ENCODE measurements at regions not wholly inside any gene's neighbourhood (a gene's known extent, or its start where the extent isn't known, plus 50 kb on each side); places are given as distances from the start of the nearest gene placed in this dataset.

DNA sequence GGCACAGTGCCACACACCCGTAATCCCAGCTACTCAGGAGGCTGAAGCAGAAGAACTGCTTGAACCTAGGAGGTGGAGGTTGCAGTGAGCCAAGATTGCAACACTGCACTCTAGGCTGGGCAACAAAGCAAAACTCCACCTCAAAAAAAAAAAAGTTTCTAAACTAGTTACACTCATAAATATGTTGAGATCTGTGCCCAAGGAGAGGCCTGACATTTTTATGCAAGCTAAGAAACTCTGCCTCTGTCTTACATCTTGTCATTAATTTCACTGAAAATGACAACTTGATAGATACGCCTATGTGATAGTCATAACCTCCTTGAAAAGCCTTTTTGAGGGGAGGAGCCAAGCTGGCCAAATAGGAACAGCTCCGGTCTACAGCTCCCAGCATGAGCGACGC is 412.7 kb downstream of the STK39 start:
- H3K36me3 ChIP-seq (ENCODE audit: insufficient read depth, low read length): no peaks in the 10 kb centered on the region
- H3K9ac ChIP-seq (ENCODE audit: insufficient read length): no peak overlapping the region
- DNase-seq (ENCODE audit: low read depth, low spot score): no peak
- no peak for TF ChIP-seq FOXP2 (optimal IDR thresholded peaks at IDR 0.05; ENCODE audit: control extremely low read depth, extremely low read length, insufficient read depth)
- no peak for TF ChIP-seq EZH2 (IDR thresholded peaks at IDR 0.05)
- TF ChIP-seq POLR2AphosphoS5 (IDR thresholded peaks at IDR 0.05; ENCODE audit: borderline replicate concordance, low read depth, low read length): no peak
- no peak overlapping the region for H3K4me3 ChIP-seq
- H3K27ac ChIP-seq: no peak overlapping the region
- no peaks in the 10 kb centered on the region for H3K9me3 ChIP-seq (ENCODE audit: low read depth, low read length)

DNA sequence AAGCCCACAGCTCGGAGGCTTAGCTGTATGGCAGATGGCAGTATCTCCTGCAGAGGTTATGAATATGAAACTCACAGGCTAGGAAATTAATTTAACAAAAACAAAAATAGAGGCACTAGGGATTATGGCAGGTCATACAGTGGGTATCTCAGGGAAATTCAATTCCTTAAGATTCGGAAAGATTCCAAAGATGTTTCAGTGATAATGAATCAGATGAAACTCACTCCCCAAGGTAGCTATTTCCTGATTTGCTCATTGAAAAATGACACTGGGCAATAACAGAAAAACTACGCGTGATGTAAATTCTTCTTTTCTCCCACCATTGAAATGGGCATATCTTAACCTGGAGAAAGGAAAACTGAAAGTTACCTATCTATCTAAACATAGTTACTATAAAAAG is 414.1 kb downstream of the STK39 start:
- TF ChIP-seq EZH2 (IDR thresholded peaks at IDR 0.05): no peak
- no peak for TF ChIP-seq FOXP2 (optimal IDR thresholded peaks at IDR 0.05; ENCODE audit: control extremely low read depth, extremely low read length, insufficient read depth)
- TF ChIP-seq POLR2AphosphoS5 (IDR thresholded peaks at IDR 0.05; ENCODE audit: borderline replicate concordance, low read depth, low read length): no peak
- Histone ChIP-seq H3K27ac (no peak overlapping the region), H3K9ac (ENCODE audit: insufficient read length) (no peak overlapping the region), H3K36me3 (ENCODE audit: insufficient read depth, low read length) (no peaks in the 10 kb centered on the region), H3K4me3 (no peak overlapping the region), H3K9me3 (ENCODE audit: low read depth, low read length) (no peaks in the 10 kb centered on the region)
- DNase-seq (ENCODE audit: low read depth, low spot score): no peak

GRCh38 chr2:167832868-167833287 is 414.5 kb downstream of the STK39 start:
- Histone ChIP-seq H3K9me3 (ENCODE audit: low read depth, low read length) (no peaks in the 10 kb centered on the region), H3K27ac (no peak overlapping the region), H3K4me3 (no peak overlapping the region), H3K36me3 (ENCODE audit: insufficient read depth, low read length) (no peaks in the 10 kb centered on the region), H3K9ac (ENCODE audit: insufficient read length) (no peak overlapping the region)
- TF ChIP-seq FOXP2 (optimal IDR thresholded peaks at IDR 0.05; ENCODE audit: control extremely low read depth, extremely low read length, insufficient read depth) (no peak), EZH2 (IDR thresholded peaks at IDR 0.05) (no peak), POLR2AphosphoS5 (IDR thresholded peaks at IDR 0.05; ENCODE audit: borderline replicate concordance, low read depth, low read length) (no peak)
- no peak for DNase-seq (ENCODE audit: low read depth, low spot score)

GRCh38 chr2:167827352-167828097 is 419.9 kb downstream of the STK39 start:
- Histone ChIP-seq H3K4me3 (no peak overlapping the region), H3K27ac (no peak overlapping the region), H3K9me3 (ENCODE audit: low read depth, low read length) (no peaks in the 10 kb centered on the region), H3K36me3 (ENCODE audit: insufficient read depth, low read length) (no peaks in the 10 kb centered on the region), H3K9ac (ENCODE audit: insufficient read length) (no peak overlapping the region)
- TF ChIP-seq EZH2 (IDR thresholded peaks at IDR 0.05) (no peak), FOXP2 (optimal IDR thresholded peaks at IDR 0.05; ENCODE audit: control extremely low read depth, extremely low read length, insufficient read depth) (no peak)
- no peak for DNase-seq (ENCODE audit: low read depth, low spot score)

DNA sequence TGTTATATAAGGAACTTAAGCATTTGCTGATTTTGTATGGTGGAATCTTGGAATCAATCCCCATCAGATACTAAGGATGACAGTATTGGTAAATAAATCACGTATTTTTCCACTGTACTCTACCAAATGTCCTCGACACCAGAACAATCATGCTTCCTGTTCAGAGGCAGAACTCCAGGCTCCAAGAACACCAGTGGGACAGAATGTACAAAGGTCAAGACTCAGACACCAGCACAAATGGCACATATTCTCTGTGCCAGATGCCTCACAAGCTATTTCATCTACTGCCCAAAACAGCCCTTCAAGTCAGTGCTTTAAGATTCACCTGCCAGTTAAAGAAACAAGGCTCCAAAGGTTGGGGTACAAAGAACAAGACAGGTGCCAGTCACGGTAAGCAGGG is 420.5 kb downstream of the STK39 start:
- no peak overlapping the region for H3K27ac ChIP-seq
- TF ChIP-seq FOXP2 (optimal IDR thresholded peaks at IDR 0.05; ENCODE audit: control extremely low read depth, extremely low read length, insufficient read depth): no peak
- no peak for TF ChIP-seq POLR2AphosphoS5 (IDR thresholded peaks at IDR 0.05; ENCODE audit: borderline replicate concordance, low read depth, low read length)
- TF ChIP-seq EZH2 (IDR thresholded peaks at IDR 0.05): no peak

DNA sequence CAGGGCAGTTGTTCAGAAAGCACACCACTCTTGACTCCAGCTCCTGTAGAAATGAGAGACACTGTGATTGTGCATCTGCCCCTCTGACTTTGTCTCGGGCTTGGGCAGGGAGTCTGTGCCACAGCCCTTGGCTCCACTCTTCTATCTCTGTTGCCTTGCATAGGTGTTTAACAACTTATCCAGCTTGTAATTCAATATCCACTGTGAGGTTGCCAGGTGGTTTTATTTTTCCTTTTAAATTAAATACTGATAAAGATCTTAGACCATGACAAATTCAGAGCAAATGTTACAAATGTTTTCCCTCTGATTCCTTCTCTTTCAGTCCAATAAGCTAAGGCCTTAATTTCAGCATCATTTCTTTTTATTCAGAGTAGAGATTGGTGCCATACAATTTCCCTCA is 421.7 kb downstream of the STK39 start:
- H3K9me3 ChIP-seq (ENCODE audit: low read depth, low read length): no peaks in the 10 kb centered on the region
- no peak overlapping the region for H3K9ac ChIP-seq (ENCODE audit: insufficient read length)
- no peak overlapping the region for H3K4me3 ChIP-seq
- H3K27ac ChIP-seq: no peak overlapping the region
- no peaks in the 10 kb centered on the region for H3K36me3 ChIP-seq (ENCODE audit: insufficient read depth, low read length)
- DNase-seq (ENCODE audit: low read depth, low spot score): no peak
- TF ChIP-seq FOXP2 (optimal IDR thresholded peaks at IDR 0.05; ENCODE audit: control extremely low read depth, extremely low read length, insufficient read depth): no peak
- no peak for TF ChIP-seq POLR2AphosphoS5 (IDR thresholded peaks at IDR 0.05; ENCODE audit: borderline replicate concordance, low read depth, low read length)
- TF ChIP-seq EZH2 (IDR thresholded peaks at IDR 0.05): no peak

More for the DNA sequence above, 420.5 kb downstream of the STK39 start:
- no peak overlapping the region for H3K9ac ChIP-seq (ENCODE audit: insufficient read length)
- H3K9me3 ChIP-seq (ENCODE audit: low read depth, low read length): no peaks in the 10 kb centered on the region
- H3K36me3 ChIP-seq (ENCODE audit: insufficient read depth, low read length): no peaks in the 10 kb centered on the region
- H3K4me3 ChIP-seq: no peak overlapping the region
- DNase-seq (ENCODE audit: low read depth, low spot score): no peak

DNA sequence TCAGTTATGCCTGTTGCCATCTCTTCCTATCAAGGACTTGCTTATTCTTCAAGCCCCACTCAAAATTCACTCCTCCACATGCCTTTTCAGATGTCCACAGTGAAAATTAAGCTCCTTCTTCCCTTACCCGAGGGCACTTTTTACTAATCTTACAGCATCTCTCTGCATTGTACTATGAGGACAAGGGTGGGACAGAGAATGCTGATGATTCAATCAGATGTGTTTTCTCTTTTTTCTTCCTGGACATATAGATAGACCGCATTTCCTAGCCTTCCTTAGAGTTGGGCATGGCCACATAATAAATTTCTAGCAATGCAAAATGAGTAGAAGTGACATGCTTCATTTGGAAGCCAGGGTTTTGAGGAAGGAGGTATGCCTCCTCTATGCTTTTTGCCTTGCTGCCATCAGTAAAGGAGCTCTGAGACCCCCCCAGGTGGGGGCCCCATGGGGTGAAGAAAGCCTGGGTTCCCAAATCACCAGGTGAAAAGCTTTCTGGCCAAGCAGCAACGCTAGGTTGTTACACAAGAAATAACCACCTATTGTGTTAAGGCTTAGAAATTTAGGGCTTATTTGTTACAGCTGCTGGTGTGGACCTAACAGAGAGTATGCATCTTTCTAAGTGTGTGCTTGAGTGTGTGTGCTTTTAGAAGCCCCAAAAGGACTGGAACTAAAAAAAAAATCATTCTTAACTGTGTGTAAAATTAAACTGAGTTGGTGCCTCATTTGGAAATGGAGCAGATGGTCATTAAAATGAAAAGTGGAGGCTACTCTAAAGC is 424.5 kb downstream of the STK39 start:
- Histone ChIP-seq H3K9me3 (ENCODE audit: low read depth, low read length) (no peaks in the 10 kb centered on the region), H3K9ac (ENCODE audit: insufficient read length) (no peak overlapping the region), H3K4me3 (no peak overlapping the region), H3K27ac (no peak overlapping the region), H3K36me3 (ENCODE audit: insufficient read depth, low read length) (no peaks in the 10 kb centered on the region)
- DNase-seq (ENCODE audit: low read depth, low spot score): no peak
- no peak for TF ChIP-seq POLR2AphosphoS5 (IDR thresholded peaks at IDR 0.05; ENCODE audit: borderline replicate concordance, low read depth, low read length)
- TF ChIP-seq EZH2 (IDR thresholded peaks at IDR 0.05): no peak
- no peak for TF ChIP-seq FOXP2 (optimal IDR thresholded peaks at IDR 0.05; ENCODE audit: control extremely low read depth, extremely low read length, insufficient read depth)

DNA sequence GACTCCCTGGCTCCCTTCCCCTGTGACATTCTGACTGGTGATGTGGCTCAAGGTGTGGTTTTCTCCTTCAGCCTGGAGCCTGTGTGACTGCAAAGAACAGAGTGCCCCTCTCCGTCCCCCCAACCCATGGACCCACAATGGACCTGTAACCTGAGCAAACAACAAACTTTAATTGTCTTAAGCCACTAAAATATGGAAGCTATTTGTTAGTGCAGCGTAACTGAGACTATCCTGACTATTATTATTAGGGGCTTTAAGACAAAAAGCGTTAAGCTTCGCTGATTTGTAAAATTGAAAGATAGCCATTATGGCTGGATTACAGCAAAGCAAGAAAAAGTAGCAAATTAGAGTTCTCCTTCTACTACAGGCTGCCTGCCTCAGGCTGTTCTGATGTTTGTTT is 426.9 kb downstream of the STK39 start:
- H3K27ac ChIP-seq: no peak overlapping the region
- H3K9me3 ChIP-seq (ENCODE audit: low read depth, low read length): no peaks in the 10 kb centered on the region
- no peak for DNase-seq (ENCODE audit: low read depth, low spot score)
- no peak overlapping the region for H3K4me3 ChIP-seq
- TF ChIP-seq POLR2AphosphoS5 (IDR thresholded peaks at IDR 0.05; ENCODE audit: borderline replicate concordance, low read depth, low read length): no peak
- no peak for TF ChIP-seq EZH2 (IDR thresholded peaks at IDR 0.05)
- no peak for TF ChIP-seq FOXP2 (optimal IDR thresholded peaks at IDR 0.05; ENCODE audit: control extremely low read depth, extremely low read length, insufficient read depth)
- no peak overlapping the region for H3K9ac ChIP-seq (ENCODE audit: insufficient read length)
- no peaks in the 10 kb centered on the region for H3K36me3 ChIP-seq (ENCODE audit: insufficient read depth, low read length)
